ENCODE measurements at regions not wholly inside any gene's neighbourhood (a gene's known extent, or its start where the extent isn't known, plus 50 kb on each side); places are given as distances from the start of the nearest gene placed in this dataset.

DNA sequence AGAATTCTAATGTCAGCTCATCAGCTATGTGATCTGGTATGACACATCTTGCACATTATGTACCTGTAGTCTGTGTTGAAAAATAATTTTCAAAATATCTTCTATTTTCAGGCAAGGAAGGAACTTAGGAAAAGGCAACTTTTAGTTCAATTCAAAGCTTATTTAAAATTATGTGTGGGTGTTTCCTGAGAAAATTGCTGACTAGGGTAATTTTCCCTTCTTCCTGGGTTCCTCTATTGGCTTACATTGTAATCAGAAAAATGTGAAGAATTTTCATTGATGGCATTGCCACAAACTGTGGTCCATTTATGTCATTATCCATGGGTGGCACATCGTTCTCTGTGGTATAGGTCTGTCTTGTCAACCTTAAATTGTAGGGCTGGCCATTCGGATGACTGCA, 328.7 kb upstream of the SGCD start (continued):
- TF ChIP-seq, protein P1, sequence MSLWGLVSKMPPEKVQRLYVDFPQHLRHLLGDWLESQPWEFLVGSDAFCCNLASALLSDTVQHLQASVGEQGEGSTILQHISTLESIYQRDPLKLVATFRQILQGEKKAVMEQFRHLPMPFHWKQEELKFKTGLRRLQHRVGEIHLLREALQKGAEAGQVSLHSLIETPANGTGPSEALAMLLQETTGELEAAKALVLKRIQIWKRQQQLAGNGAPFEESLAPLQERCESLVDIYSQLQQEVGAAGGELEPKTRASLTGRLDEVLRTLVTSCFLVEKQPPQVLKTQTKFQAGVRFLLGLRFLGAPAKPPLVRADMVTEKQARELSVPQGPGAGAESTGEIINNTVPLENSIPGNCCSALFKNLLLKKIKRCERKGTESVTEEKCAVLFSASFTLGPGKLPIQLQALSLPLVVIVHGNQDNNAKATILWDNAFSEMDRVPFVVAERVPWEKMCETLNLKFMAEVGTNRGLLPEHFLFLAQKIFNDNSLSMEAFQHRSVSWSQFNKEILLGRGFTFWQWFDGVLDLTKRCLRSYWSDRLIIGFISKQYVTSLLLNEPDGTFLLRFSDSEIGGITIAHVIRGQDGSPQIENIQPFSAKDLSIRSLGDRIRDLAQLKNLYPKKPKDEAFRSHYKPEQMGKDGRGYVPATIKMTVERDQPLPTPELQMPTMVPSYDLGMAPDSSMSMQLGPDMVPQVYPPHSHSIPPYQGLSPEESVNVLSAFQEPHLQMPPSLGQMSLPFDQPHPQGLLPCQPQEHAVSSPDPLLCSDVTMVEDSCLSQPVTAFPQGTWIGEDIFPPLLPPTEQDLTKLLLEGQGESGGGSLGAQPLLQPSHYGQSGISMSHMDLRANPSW (CRISPR knock-in tag; conservative IDR thresholded peaks at IDR 0.05; ENCODE audit: low read depth) = no peak

DNA sequence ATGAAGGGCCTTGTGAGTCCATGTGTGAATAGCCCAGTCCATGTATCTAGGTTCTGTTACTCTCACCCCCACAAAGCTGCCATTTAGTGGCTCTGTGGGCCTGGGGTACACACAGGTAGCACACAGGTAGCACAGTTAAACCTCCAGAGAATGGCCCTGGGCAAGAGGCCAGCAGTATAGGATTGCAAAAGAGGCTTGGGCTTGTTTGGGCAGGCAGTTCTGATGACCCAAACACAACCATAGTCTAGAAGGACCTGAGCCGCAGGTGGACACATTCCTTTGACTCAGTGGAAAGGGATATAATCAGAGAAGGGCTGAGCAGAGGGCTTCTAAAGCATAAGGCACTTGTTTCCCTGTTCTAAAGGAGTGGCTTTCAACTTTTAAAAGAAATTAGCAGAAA, 326.8 kb upstream of the SGCD start:
- DNase-seq (ENCODE audit: low spot score) (no peak), ATAC-seq (no peak)
- H3K9me3 Mint-ChIP-seq = no peaks in the 10 kb centered on the region
- no peaks in the 10 kb centered on the region for H3K27me3 Mint-ChIP-seq (ENCODE audit: low read depth)
- no peak overlapping the region for H3K4me3 Mint-ChIP-seq
- CTCF ChIA-PET = no interaction called here
- TF ChIP-seq ZNF512 (CRISPR knock-in tag; IDR thresholded peaks at IDR 0.05; ENCODE audit: borderline replicate concordance) = no peak
- no peak for TF ChIP-seq NR2C2 (CRISPR knock-in tag; IDR thresholded peaks at IDR 0.05)
- TF ChIP-seq ZNF423 (CRISPR knock-in tag; IDR thresholded peaks at IDR 0.05) = no peak
- no peak for TF ChIP-seq HMGA2 (CRISPR knock-in tag; IDR thresholded peaks at IDR 0.05)
- H3K27ac Mint-ChIP-seq = no peak overlapping the region
- H3K36me3 Mint-ChIP-seq = no peaks in the 10 kb centered on the region
- POLR2A ChIA-PET = no interaction called here
- peaks cover 12% of the 10 kb centered on the region for H3K4me1 Mint-ChIP-seq

- H3K9me3 Mint-ChIP-seq = peaks cover 4% of the 10 kb centered on the region; the same call in 1 of the 2 replicates
- POLR2A ChIA-PET = no interaction called here
- DNase-seq (ENCODE audit: low spot score) (no peak), ATAC-seq (no peak)
- CTCF ChIA-PET = interaction anchor here (1.0 kb wide), 1 partner anchor 61 kb away, joined by 3 read pairs; no protein-coding TSS in a partner anchor
- H3K27me3 Mint-ChIP-seq (ENCODE audit: low read depth) = no peaks in the 10 kb centered on the region
- H3K4me1 Mint-ChIP-seq = no peaks in the 10 kb centered on the region
- TF ChIP-seq ZNF232 (CRISPR knock-in tag; IDR thresholded peaks at IDR 0.05) (no peak), FOXP4 (CRISPR knock-in tag; IDR thresholded peaks at IDR 0.05) (no peak), ZNF396 (CRISPR knock-in tag; IDR thresholded peaks at IDR 0.05; ENCODE audit: borderline replicate concordance) (no peak), ATF6 (CRISPR knock-in tag; IDR thresholded peaks at IDR 0.05) (no peak), E2F4 (CRISPR knock-in tag; IDR thresholded peaks at IDR 0.05; ENCODE audit: borderline replicate concordance, low read depth) (no peak), ERG (CRISPR knock-in tag; IDR thresholded peaks at IDR 0.05) (no peak), EMX1 (CRISPR knock-in tag; IDR thresholded peaks at IDR 0.05) (no peak), FOXP1 (CRISPR knock-in tag; IDR thresholded peaks at IDR 0.05; ENCODE audit: borderline replicate concordance) (no peak), GABPB1 (CRISPR knock-in tag; IDR thresholded peaks at IDR 0.05) (no peak), NFATC4 (CRISPR knock-in tag; IDR thresholded peaks at IDR 0.05) (no peak), HMGA2 (CRISPR knock-in tag; IDR thresholded peaks at IDR 0.05) (no peak), TEAD4 (CRISPR knock-in tag; IDR thresholded peaks at IDR 0.05) (no peak), RORB (CRISPR knock-in tag; IDR thresholded peaks at IDR 0.05) (no peak)
- TF ChIP-seq, protein P1 (CRISPR knock-in tag; conservative IDR thresholded peaks at IDR 0.05; ENCODE audit: low read depth) = no peak
- no peak overlapping the region for H3K4me3 Mint-ChIP-seq
- no peaks in the 10 kb centered on the region for H3K36me3 Mint-ChIP-seq
- H3K27ac Mint-ChIP-seq = no peak overlapping the region
Measured at GRCh38 chr5:156004754-156005153, 322.2 kb upstream of the SGCD start.
